ENCODE measurements at regions not wholly inside any gene's neighbourhood (a gene's known extent, or its start where the extent isn't known, plus 50 kb on each side); places are given as distances from the start of the nearest gene placed in this dataset.

- no peak overlapping the region for H4K5ac ChIP-seq (ENCODE audit: low read depth, low read length)
- no peak overlapping the region for H3K9ac ChIP-seq (ENCODE audit: low read depth, low read length)
- H2BK120ac ChIP-seq (ENCODE audit: low read depth, low read length) = no peak overlapping the region
- ATAC-seq (ENCODE audit: low read depth) (no peak), DNase-seq (no peak)
- POLR2A ChIA-PET (ENCODE audit: unreplicated experiment) = no interaction called here
- H3K9me1 ChIP-seq (ENCODE audit: insufficient read depth, low read length) = no peaks in the 10 kb centered on the region
- TF ChIP-seq RAD21 (IDR thresholded peaks at IDR 0.05; ENCODE audit: low read length) (no peak), MAZ (IDR thresholded peaks at IDR 0.05; ENCODE audit: borderline replicate concordance, low read depth, low read length) (no peak), NFE2L2 (IDR thresholded peaks at IDR 0.05; ENCODE audit: low read depth, low read length) (no peak), USF2 (IDR thresholded peaks at IDR 0.05; ENCODE audit: low read depth, low read length) (no peak), SMC3 (IDR thresholded peaks at IDR 0.05; ENCODE audit: low read depth, low read length) (no peak), MAFK (IDR thresholded peaks at IDR 0.05; ENCODE audit: low read depth, low read length) (no peak), RFX5 (IDR thresholded peaks at IDR 0.05; ENCODE audit: low read depth, low read length) (no peak), CEBPB (IDR thresholded peaks at IDR 0.05; ENCODE audit: low read depth, low read length) (no peak), POLR2A (IDR thresholded peaks at IDR 0.05; ENCODE audit: low read depth, low read length) (no peak), ELK1 (IDR thresholded peaks at IDR 0.05; ENCODE audit: borderline replicate concordance, low read depth, low read length) (no peak), MXI1 (IDR thresholded peaks at IDR 0.05; ENCODE audit: borderline replicate concordance, low read depth, low read length) (no peak), RCOR1 (IDR thresholded peaks at IDR 0.05; ENCODE audit: insufficient replicate concordance, low read length) (no peak), BHLHE40 (IDR thresholded peaks at IDR 0.05; ENCODE audit: low read depth, low read length) (no peak)
- H4K91ac ChIP-seq (ENCODE audit: insufficient read depth, low read depth, low read length) = no peak overlapping the region
- in situ Hi-C loops (cut with MboI; ENCODE audit: low sequenced_read_pairs) = no loop called here
- H4K8ac ChIP-seq (ENCODE audit: low read depth in 2 of 2, low read length in 2 of 2) = no peak overlapping the region
- no peaks in the 10 kb centered on the region for H4K20me1 ChIP-seq (ENCODE audit: insufficient read depth, low read length)
- no peaks in the 10 kb centered on the region for H3K79me1 ChIP-seq (ENCODE audit: low read depth in 1 of 2, low read length in 2 of 2)
- dilution Hi-C loops (cut with HindIII; ENCODE audit: low sequenced_read_pairs, unreplicated experiment) = no loop called here
- H3K4me1 ChIP-seq (ENCODE audit: control insufficient read depth, insufficient read depth, low read length) = no peaks in the 10 kb centered on the region
- H3K27ac ChIP-seq (ENCODE audit: insufficient read depth, low read length) = no peak overlapping the region
- no peak overlapping the region for H2AK5ac ChIP-seq (ENCODE audit: low read depth, low read length)
- H2BK5ac ChIP-seq (ENCODE audit: low read depth, low read length, poor library complexity, severe bottlenecking) = no peak overlapping the region
- no peak overlapping the region for H3K4me2 ChIP-seq (ENCODE audit: low read depth, low read length)
- no peak overlapping the region for H3K4ac ChIP-seq (ENCODE audit: low read depth, low read length)
- intact Hi-C loops (cut with micrococcal nuclease) = no loop called here
- H2AK9ac ChIP-seq (replicated peaks; ENCODE audit: low read depth, low read length, poor library complexity) = no peak overlapping the region
- no peaks in the 10 kb centered on the region for H3K27me3 ChIP-seq (ENCODE audit: control insufficient read depth, insufficient read depth, low read length)
- H3K23ac ChIP-seq (ENCODE audit: low read depth, low read length) = no peak overlapping the region
- no peaks in the 10 kb centered on the region for H3K36me3 ChIP-seq (ENCODE audit: control insufficient read depth, insufficient read depth, low read length)
- no peak overlapping the region for H3K56ac ChIP-seq (ENCODE audit: extremely low read depth, insufficient read depth, low read length)
- H3K14ac ChIP-seq (replicated peaks; ENCODE audit: low read depth, low read length) = no peak overlapping the region
- no peak overlapping the region for H2BK15ac ChIP-seq (ENCODE audit: low read depth, low read length)
- WGBS, 2 experiments (ENCODE audit: extremely low coverage in 2 of 2, insufficient read length in 1 of 2) = no CpG with 5 or more reads among the region's 1 CpG
- no TSS peak for BruUV-seq (replicated peaks)
- CTCF ChIA-PET = no interaction called here
- H3K18ac ChIP-seq (ENCODE audit: low read depth, low read length) = no peak overlapping the region
- H2AFZ ChIP-seq (replicated peaks; ENCODE audit: low read length, poor library complexity) = no peak overlapping the region
- no peaks in the 10 kb centered on the region for H3K9me3 ChIP-seq (ENCODE audit: control insufficient read depth, insufficient read depth, low read length)
- H2BK20ac ChIP-seq (ENCODE audit: low read depth, low read length) = no peak overlapping the region
- H3K4me3 ChIP-seq (ENCODE audit: insufficient read depth, low read depth, low read length) = no peak overlapping the region
Observed at GRCh38 chr5:89697581-89697980, 712.0 kb downstream of the CETN3 start.
